GM19239 (cell line): ENCODE measurements at regions not wholly inside any gene's neighbourhood (a gene's known extent, or its start where the extent isn't known, plus 50 kb on each side); places are given as distances from the start of the nearest gene placed in this dataset.

Experiments
- DNase-seq: peaks from one replicate; pipeline ENCODE4 v3.0.0; 2011; ENCODE audit warnings: low spot score; ENCODE audit not compliant: insufficient read length
- FAIRE-seq: peaks from 2 replicates; lab custom pipeline; 2011; peaks lifted over from hg19 to GRCh38; lab: Jason Lieb, UNC

GRCh38 chr14:101508196-101508947 is 52.9 kb upstream of the DIO3 start:
- DNase-seq (no peak), FAIRE-seq (no peak)

- FAIRE-seq: no peak
- no peak for DNase-seq
These were observed 52.2 kb upstream of the DIO3 start for GRCh38 chr14:101508948-101509729.

GRCh38 chr14:101509730-101510371 is 51.4 kb upstream of the DIO3 start:
- DNase-seq: no peak
- FAIRE-seq: no peak

GRCh38 chr14:101511199-101511598 is 50.1 kb upstream of the DIO3 start:
- no peak for DNase-seq

More at GRCh38 chr14:101511199-101511598, 50.1 kb upstream of the DIO3 start:
- no peak for FAIRE-seq
